Peyer's patch (tissue), 4 donors: ENCODE measurements at regions not wholly inside any gene's neighbourhood (a gene's known extent, or its start where the extent isn't known, plus 50 kb on each side); places are given as distances from the start of the nearest gene placed in this dataset.

Source experiments
- POLR2A ChIP-seq, 2 donors: fragments of 450-650 bp; IDR thresholded peaks; one replicate each; pipeline ENCODE4 v1.5.1; 2017; ENCODE audit warnings: antibody characterized with exemption in 2 of 2, mild to moderate bottlenecking in 2 of 2, moderate library complexity in 2 of 2
- TF ChIP-seq, protein P1 (sequence below), 6 experiments: fragments of 450-650 bp in 4 of 6; fragments of 200-600 bp in 2 of 6; sonication (generic) in 1 of 6; IDR thresholded peaks; one replicate each; pipeline ENCODE4 v1.5.1; 2017 to 2019; ENCODE audit warnings: antibody characterized with exemption in 6 of 6, mild to moderate bottlenecking in 3 of 6, moderate library complexity in 1 of 6

DNA sequence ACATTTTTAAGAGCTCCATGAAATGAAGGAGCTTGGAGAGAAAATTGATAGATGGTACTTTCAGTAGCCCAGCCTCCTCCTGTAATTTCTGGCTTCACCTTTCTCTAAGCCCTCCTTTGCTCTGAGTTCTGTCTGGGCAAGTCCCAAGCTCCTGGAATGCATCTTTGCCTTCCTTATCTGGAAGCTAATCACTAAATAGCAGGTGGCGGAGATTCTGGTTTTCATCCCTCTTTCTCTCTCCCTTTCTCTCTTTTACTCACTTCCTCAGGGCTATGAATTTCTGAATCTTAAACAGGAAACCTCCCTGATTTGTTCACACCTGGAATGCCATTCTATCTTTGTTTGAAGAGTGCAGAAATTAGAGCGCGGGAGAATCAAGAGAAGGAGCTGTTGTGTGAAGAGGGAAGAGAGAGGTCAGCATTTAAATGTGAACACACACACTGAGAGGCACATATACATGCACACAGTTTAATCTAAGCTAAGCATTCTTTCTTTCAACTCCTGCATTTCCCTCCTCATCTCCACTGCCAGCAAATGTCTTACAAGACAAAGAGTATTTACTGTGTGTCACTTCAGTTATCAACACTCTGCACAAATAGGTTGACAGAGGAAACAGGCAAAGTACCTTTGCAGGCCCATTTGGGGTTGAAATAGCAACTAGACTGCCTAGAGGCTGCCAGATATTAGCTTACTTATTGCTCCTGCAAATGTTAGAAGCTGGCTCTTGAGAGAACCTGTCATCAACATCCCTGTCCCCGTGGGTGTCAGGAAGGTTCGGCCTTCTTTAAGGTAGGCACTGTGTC, 199.4 kb upstream of the CAMK1G start:
- TF ChIP-seq, protein P1, sequence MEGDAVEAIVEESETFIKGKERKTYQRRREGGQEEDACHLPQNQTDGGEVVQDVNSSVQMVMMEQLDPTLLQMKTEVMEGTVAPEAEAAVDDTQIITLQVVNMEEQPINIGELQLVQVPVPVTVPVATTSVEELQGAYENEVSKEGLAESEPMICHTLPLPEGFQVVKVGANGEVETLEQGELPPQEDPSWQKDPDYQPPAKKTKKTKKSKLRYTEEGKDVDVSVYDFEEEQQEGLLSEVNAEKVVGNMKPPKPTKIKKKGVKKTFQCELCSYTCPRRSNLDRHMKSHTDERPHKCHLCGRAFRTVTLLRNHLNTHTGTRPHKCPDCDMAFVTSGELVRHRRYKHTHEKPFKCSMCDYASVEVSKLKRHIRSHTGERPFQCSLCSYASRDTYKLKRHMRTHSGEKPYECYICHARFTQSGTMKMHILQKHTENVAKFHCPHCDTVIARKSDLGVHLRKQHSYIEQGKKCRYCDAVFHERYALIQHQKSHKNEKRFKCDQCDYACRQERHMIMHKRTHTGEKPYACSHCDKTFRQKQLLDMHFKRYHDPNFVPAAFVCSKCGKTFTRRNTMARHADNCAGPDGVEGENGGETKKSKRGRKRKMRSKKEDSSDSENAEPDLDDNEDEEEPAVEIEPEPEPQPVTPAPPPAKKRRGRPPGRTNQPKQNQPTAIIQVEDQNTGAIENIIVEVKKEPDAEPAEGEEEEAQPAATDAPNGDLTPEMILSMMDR (IDR thresholded peaks at IDR 0.05) = no peak
- no peak for TF ChIP-seq POLR2A (IDR thresholded peaks at IDR 0.05)
